GM18909 (cell line): ENCODE measurements at regions not wholly inside any gene's neighbourhood (a gene's known extent, or its start where the extent isn't known, plus 50 kb on each side); places are given as distances from the start of the nearest gene placed in this dataset.

Experiments
- ATAC-seq: cut with Tn5 transposase; IDR thresholded peaks from one replicate; pipeline ENCODE4 v1.9.1; 2021; ENCODE audit warnings: mild to moderate bottlenecking; ENCODE audit not compliant: unreplicated experiment, poor library complexity

DNA sequence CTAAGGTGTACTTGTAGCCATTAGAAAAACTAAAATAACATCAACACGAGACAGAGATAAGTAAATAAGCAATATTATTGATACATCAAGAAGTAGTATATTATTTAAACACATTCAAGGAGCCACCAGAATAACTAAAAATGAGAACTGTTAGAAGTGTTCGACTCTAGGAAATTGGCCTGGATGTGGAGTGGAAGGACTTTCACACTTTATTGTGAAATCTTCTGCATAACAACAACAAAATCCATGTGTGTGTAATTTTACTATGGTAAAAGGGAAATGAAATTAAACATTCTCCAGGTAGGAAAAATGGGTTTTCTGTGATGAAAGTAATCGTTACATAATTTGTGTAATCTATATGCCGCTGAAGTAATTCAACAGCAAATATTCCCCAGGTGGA lies 96.3 kb upstream of the RNF152 start:
- ATAC-seq = no peak

DNA sequence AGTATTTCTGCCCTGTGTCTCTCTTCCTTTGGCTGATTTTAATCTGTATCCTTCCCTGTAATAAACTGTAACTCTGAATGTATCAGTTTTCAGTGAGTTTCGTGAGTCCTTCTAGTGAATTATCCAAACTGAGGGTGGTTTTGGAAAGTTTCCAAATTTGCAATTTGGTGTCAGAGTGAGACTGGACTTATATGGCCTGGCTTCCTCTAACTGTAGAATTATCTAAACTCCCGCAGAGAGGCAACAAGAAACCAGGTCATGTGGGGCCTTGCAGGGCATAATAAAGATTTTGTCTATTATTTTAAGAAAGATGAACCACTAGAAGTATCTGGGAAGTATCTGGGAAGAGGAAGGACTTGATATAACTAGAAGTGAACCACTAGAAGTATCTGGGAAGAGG lies 95.3 kb upstream of the RNF152 start:
- no peak for ATAC-seq

DNA sequence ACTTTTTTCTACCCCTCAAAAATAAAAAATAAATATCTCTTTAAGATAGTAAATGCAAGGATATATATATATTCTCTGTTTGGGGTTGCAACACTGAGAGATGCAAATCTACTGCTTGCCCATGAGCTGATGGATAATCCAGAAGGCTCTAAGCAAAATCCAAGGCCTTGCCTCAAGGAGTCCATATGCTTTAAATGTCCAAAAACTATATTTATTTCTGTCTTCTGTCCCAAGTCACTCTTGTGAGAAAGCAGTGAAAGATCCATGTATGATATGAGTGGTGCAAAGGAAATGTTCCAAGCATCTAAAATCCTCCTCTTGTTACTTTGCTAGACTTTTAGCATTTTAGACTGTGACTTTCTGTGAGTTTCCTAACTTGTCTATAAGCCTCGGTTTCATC lies 92.9 kb upstream of the RNF152 start:
- no peak for ATAC-seq

DNA sequence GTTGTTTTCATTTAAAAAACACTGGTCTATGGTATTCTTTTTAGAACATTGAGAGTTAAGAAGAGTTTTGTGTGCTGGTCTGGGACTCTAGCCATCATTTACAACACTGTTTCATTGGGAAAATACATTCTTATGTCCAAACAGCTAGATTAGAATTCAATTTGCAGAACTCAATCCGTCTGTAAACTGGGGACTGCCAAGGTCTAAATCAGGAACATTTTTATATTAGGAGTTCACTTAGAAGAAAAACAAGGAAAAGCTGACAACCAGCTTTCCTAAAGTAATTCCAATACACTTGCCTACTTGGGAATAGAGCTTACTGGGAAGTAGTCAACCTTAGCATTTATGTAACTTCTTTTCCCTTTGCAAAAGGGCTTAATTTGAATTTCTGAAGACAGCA lies 91.5 kb upstream of the RNF152 start:
- no peak for ATAC-seq

DNA sequence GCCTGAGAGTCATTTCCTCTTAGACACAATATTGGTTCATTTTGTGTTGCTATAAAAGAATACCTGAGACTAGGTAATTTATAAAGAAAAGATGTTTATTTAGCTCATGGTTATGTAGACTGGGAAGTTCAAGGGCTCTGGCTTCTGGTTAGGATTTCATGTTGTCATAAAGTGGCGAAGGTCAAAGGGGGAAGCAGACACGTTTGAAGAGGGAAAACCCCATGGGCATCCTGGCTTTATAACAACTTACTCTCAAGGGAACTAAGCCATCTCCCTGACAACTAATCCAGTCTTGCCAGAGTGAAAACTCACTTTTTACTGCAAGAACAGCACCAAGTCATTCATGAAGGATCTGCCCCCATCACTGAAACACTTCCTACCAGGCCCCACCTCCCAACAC lies 89.7 kb upstream of the RNF152 start:
- ATAC-seq = no peak

DNA sequence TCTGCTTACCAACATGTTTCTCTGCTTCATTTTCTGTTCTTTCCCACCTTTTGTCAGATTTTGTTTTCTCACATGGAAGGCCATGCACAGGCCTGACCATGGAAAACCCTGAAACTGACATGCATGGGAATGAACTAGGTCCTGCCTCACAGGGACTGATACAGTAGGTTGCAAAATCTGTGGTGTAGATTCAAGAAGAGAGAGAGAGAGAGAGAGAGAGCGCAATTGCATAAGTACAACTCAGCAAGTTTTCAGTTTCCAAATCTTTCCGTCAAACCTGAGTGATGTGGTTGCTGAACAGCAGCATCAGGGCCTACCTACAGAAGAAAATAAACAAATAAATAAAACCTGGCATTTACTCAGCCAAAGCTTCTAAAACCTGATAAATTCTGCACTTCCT lies 87.5 kb upstream of the RNF152 start:
- no peak for ATAC-seq

DNA sequence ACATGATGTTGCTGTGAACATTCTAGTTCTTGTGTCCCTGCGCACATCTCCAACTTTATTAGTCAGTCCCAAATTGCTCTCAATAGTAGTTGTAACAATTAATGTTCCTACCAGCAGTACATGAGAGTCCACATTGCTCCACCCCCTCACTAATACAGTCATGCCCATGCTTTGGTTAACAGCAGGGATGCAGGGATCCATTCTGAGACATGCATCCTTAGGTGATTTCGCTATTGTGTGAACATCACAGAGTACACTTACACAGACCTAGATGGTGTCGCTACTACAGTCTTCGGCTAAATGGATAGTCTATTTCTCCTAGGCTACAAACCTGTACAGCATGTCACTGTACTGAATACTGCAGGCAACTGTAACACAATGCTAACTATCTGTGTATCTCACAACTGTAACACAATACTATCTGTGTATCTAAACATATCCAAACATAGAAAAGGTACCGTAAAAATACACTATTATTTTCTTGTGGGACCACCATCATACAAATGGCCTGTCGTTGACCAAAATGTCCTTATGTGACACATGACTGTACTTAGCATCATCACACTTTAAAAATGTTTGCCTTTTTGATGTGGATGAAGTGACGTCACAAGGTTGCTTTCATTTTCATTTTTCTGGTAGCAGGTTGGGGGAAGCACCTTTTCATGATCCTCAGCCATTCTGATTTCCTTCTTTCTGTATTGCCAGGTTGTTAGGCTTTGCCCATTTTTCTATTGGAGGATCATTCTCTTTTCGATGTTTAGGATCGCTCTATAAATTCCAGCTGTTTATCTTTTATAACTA lies 82.9 kb upstream of the RNF152 start:
- peak; percentile 60 for ATAC-seq

DNA sequence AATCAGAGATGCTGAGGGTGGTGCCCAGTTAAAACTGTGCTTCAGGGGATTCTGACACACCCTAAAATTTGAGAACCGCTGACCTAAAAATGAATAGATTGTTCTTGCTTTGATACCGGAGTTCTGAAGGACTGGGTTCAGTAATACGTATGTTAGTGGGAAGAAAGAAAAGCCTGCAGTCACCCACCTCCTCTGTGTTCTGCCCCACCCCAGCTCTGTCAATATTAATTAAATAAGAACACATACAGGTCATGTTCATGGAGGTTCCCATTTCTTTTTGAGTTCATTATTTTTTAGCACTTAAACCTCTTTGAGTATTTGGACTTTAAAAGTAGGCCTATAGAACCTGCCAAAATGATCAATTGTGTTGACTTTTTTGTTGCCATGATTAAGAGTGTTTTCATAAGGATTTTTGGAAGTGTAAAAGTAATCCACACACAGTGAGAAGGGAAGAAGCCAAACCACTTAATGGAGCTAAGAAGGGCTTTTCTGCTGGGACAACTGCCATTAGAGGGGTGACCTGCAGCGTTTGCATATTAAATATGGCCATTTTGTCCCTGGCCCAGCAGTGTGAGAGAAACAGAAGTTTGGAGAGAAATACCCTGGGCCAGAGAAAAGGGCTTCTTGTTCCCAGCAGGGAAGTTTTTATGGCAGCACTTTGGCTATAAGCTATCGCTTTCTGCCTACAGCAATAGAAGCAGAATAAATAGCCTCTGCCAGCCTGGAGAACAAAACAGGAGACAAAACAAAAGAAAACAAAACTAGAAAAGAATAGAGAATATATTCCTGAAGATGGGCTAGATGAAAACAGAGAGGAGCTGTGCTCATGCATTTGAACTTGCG lies 80.7 kb upstream of the RNF152 start:
- ATAC-seq = no peak

DNA sequence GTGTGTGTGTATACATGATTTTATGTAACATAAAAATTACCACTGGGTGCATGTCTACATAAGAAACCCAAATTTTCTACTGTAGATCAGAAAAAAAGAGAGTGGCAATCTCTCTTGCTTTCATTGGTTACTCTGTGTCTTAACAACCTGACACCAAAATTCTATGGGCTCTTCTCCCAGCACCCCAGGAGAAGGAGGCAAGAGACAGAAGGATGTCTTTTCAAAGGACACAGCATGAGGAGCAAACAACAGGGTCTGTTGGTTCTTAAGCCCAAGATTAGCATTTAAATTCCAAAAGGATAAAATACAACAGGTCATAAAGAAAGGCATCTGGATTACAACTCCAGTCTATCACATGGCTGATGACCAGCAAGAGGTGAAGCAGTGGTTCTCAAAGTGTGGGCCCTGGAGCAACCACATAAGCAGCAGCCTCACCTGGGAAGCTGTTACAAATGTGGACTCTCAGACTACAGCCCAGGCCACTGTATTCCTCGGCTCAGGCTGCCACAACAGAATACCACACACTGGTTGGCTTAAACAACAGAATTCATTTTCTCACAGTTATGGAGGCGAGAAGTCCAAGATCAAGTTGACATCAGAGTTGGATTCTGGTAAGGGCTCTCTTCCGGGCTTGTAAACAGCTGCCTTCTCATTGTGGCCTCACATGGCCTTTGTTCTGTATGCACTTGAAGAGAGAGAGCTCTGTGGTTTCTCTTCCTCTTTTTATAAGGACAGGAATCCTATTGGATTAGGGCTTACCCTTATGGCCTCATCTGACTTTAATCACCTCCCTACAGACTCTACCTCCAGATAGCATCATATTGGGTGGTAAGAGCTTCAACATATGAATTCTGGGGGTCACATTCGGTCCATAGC lies 79.8 kb upstream of the RNF152 start:
- ATAC-seq = peak; percentile 84

DNA sequence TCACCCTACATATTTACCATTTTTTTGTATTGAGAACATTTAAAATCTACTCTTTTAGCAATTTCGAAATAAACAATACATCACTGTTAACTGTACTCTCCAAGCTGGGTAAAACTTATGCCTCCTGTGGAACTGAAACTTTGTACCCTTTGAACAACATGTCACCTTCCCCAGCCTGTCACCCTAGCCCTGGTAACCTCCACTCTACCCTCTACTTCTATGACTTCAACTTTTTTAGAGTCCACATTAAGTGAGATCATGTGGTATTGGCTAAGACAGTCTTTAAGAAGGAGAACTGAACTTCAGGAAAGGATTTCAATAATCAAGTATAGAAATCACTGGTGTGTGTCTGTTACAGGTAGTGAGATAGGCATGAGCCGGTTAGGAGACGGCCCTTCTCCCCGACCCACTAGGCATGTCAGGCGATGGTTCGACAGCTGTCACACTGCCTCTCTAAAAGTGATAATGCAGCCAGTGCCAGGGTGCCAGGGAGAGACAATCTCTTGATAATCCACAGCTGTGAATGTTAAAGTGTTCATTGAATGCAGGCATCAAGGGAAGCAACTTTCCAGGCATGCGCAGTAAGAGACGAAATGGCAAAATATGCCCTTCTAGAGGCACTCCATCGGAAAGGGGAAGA lies 74.6 kb upstream of the RNF152 start:
- no peak for ATAC-seq

DNA sequence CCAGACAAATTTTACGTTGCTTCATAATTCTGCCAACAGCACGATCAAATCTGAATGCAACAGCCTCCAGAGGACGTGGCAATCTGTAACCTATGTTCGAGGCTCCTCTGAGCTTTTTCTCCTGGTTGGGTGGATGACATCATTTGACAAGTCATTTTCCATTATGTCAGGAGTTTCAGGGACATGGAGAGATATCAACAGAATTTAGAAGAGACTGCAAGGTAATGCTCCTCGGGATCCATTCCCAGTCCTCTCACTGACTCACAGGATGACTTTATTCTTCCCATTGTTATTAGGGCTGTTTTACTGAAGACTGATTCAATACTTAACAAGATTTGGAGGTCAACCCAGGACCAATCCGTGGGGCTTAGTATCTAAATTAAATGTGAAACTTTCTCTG lies 72.5 kb upstream of the RNF152 start:
- no peak for ATAC-seq

DNA sequence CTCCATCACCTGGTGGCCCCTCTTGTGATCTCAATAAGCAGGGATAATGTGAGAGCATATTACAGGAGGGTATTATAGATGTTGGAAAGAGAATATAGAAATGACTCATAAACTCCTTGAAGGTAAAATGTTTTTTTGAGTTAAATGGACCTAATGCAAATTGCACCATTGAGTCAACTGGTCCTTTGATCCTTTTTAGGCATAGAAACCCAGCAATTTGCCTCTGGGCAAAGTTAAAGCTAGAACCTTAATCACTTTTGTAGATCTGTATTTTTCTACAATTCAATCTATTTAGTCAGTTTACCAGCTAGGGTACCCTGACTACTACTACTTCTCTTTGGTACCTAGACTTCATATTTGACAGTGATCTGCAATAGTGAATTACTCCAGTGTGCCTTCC lies 71.8 kb upstream of the RNF152 start:
- no peak for ATAC-seq

DNA sequence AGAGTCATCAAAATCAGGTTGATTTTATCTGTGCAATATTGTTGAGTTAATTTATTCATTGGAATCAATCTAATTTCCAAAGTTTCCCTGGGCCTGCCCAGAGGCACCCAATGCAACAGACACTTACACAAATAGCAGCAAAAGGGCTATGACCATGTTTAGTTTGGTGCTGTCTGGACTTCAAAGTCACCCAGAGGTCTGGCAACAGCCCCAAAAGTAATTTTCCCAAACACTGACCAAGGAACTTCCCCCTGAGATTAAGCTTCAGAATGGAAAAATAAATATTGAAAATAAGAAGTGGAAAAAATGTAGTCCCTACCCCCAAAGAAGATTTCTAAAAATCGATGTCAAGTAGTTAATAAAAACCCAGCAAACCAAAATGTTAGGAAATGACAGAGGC lies 70.9 kb upstream of the RNF152 start:
- ATAC-seq = no peak

DNA sequence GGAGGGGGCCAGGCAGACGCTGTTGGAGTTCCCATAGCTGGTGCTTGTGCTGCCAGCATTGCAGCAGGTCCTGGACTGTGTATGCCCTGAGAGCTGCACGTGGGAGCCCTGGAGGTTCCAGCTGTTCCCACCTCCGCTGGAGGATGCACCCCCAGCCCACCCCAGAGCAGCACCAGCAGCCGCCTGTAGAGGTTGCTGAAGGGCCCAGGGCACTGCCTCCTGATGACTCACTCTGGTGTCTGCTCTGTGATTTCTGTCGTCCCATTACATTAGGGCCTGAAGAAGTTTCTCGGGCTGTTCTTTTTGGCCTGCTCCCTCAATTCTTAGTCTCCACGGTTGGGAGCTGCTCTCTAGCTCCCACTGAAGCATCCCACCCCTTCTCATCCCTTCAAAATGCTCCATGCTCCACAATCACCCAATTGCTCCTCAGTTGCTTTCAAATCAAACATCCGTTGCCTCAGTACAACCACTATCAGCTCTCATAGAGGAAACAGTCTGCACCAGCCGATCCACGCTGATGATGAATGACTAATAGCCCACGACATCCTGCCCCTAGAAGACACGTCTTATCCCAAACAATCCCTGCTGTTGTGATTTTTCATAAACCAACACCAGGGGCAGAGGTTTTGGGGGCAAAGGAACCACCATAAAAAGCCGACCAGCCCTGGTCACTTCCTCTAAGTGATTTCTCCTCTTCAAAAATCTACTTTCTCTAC lies 65.2 kb upstream of the RNF152 start:
- no peak for ATAC-seq

DNA sequence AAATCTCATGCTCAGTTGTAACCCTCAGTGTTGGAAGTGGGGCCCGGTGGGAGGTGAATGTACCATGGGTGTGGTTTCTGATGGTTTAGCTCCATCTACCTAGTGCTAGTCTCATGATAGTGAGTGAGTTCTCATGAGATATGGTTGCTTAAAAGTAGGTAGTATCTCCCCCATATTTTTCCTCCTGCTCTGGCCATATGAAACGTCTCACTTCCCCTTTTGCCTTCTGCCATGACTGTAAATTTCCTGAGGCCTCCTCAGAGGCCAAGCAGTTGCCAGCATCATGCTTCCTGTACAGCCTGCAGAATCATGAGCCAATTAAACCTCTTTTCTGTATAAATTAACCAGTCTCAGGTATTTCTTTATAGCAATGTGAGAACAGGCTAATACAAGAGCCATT lies 62.8 kb upstream of the RNF152 start:
- ATAC-seq = peak; percentile 50

DNA sequence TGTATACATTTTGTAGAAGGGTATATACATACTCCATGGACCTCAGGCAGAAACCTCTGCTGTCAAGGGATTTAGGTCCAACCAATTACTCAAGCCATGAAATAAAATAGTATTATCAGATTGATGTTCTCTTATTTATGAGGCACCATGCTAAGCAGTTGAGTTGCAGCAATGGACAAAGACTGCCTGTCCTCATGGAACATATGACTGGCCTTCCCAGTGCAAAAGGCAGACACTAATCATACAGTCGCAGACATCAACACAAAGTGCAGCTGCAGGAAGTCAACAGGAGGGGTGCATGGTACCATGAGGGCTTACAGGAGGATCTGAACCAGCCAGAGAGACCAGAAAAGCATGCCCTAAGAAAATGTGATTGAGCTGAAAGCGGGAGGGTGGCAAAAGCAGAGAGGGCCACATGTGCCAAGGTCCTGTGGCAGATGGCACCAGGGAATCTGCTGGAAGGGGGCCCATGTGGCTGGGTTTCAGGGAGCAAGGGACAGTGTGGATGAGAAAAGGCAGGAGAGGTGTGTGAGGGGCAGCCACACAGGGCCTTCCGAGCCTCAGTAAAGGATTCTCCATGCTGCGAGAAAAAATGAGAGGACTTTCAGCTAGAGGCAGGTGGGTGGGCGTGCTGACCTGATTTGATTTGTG lies 61.4 kb upstream of the RNF152 start:
- no peak for ATAC-seq

DNA sequence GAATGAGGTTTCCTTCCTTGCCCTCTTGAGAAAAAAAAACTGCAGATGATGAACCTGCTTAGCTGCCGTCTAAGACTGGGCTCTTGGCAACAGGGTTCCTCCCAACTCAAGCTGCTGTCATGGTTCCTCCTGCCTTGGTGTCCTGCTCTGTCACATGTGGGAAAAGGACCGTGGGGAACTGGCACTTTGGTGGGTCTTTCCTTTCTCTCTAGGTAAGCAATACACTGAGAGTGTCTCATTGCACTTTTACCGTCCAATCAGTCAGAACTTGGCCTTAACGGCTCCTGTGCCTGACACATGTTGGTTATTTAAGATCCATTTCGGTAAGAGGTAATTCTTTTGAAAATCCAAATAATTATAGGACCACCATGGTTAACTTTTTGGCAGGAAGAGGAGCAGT lies 60.8 kb upstream of the RNF152 start:
- ATAC-seq = no peak

DNA sequence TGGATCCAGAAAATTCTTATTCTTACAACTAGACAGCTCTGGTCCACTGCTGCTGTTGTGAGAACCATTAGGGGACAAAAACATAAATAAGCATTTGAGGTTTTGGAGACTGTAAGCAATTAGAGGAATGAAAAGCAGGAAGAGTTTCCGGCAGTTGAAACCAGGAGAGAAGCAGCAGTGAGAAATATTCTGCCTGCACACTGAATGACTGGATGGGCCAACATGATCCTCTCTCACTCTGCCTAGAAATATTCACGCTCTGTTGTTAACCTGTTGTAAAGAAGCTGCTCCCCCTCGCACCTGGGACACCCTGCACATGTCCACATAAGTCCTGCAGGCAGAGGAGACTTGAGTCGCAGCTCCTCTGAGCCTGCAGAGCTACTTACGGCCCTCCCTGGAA lies 60.4 kb upstream of the RNF152 start:
- no peak for ATAC-seq

DNA sequence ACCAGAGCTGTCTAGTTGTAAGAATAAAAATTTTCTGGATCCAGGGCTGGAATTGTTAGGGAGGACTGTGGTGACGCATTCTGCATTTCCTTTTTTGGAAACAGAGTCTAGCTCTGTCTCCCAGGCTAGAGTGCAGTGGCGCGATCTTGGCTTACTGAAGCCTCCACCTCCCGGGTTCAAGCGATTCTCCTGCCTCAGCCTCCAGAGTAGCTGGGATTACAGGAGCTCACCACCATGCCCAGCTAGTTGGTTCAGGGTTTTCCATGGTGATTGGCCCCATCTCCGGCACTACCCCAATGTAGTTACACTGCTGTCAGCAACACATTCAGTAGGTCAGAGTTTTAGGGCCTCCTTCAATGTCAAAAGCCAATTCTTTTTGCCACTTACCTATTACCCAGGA lies 58.6 kb upstream of the RNF152 start:
- ATAC-seq = no peak
